ENCODE measurements at regions not wholly inside any gene's neighbourhood (a gene's known extent, or its start where the extent isn't known, plus 50 kb on each side); places are given as distances from the start of the nearest gene placed in this dataset.
"Not testable (repeated sequence)": the region's sequence is repeated elsewhere in the genome, so short reads cannot be mapped to it uniquely, and the experiment has no call there.

DNA sequence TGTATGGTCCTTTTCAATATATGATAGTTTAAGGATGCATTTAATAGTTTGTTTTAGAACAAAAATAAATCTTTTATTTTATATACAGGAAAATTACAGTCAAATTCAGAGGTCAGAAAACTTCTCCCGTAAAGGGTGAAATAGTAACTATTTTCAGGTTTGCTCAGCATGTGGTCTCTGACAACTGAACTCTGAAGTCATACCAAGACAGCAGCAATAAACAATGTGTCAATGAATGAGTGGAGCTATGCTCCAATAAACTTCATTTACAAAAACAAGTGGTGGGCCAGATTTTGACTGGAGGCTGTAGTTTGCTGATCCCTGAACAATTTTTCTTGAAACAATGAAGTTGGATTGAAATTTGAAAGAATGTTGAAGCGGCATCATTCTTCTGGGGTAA is 123.6 kb downstream of the ZNF248 start:
- no peaks in the 10 kb centered on the region for H3K27me3 ChIP-seq (replicated peaks; ENCODE audit: control insufficient read depth, insufficient read depth, low read length)
- no peak overlapping the region for H3K9ac ChIP-seq (ENCODE audit: low read length)
- no peak for DNase-seq (ENCODE audit: low read depth)
- H3K36me3 ChIP-seq (ENCODE audit: control insufficient read depth, insufficient read depth, low read length, severe bottlenecking): no peaks in the 10 kb centered on the region
- no peaks in the 10 kb centered on the region for H3K9me3 ChIP-seq (ENCODE audit: control insufficient read depth, low read length)
- no peak overlapping the region for H3K4me3 ChIP-seq (ENCODE audit: low read length)
- H3K4me1 ChIP-seq (ENCODE audit: control insufficient read depth, insufficient read depth, low read length): peaks cover 18% of the 10 kb centered on the region

DNA sequence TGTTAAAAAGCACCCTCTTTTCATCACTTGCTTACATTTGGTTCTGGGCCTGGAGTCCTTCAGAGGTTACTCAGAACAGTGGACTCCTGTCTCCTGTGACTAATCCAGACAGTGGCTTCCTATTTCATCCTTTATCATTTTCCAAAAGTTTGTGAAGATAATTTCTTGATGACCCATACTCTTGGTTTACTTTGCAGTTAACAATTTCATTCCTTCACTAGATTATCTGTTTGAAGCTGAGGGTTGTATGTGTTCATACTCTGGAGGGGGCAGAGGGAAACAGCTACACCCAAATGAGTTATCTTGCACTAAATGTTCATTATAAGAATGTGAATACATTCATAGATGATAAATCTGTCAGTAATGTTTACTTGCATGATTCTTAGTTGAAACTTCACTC is 124.7 kb downstream of the ZNF248 start:
- H3K27me3 ChIP-seq (replicated peaks; ENCODE audit: control insufficient read depth, insufficient read depth, low read length): no peaks in the 10 kb centered on the region
- H3K4me1 ChIP-seq (ENCODE audit: control insufficient read depth, insufficient read depth, low read length): peaks cover 18% of the 10 kb centered on the region
- DNase-seq (ENCODE audit: low read depth): peak; percentile 0
- H3K9ac ChIP-seq (ENCODE audit: low read length): no peak overlapping the region
- no peak overlapping the region for H3K4me3 ChIP-seq (ENCODE audit: low read length)
- H3K9me3 ChIP-seq (ENCODE audit: control insufficient read depth, low read length): no peaks in the 10 kb centered on the region
- H3K36me3 ChIP-seq (ENCODE audit: control insufficient read depth, insufficient read depth, low read length, severe bottlenecking): no peaks in the 10 kb centered on the region

DNA sequence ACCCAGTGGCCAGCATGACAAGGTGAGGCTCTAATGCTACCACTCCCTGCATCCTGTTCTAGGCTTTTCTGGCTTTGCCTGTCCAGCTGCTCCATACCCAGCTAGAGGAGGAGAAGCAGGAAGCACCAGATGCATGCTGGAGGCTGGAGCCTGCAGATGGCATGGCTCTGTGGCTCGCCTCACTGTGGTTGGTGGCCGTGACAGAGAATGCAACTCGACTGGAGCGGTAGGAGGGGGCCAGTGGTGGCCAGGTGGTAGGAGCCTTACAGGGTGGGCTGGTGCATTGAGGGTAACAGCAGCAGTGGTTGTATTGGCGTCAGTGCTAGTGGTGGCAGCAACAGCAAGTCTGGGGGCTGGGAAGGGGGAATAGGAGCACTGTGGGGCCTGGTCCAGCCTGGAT is 128.6 kb downstream of the ZNF248 start:
- no peaks in the 10 kb centered on the region for H3K27me3 ChIP-seq (replicated peaks; ENCODE audit: control insufficient read depth, insufficient read depth, low read length)
- no peaks in the 10 kb centered on the region for H3K9me3 ChIP-seq (ENCODE audit: control insufficient read depth, low read length)
- no peak for DNase-seq (ENCODE audit: low read depth)
- no peak overlapping the region for H3K4me3 ChIP-seq (ENCODE audit: low read length)
- peaks cover 14% of the 10 kb centered on the region for H3K4me1 ChIP-seq (ENCODE audit: control insufficient read depth, insufficient read depth, low read length)
- H3K9ac ChIP-seq (ENCODE audit: low read length): no peak overlapping the region
- H3K36me3 ChIP-seq (ENCODE audit: control insufficient read depth, insufficient read depth, low read length, severe bottlenecking): no peaks in the 10 kb centered on the region

DNA sequence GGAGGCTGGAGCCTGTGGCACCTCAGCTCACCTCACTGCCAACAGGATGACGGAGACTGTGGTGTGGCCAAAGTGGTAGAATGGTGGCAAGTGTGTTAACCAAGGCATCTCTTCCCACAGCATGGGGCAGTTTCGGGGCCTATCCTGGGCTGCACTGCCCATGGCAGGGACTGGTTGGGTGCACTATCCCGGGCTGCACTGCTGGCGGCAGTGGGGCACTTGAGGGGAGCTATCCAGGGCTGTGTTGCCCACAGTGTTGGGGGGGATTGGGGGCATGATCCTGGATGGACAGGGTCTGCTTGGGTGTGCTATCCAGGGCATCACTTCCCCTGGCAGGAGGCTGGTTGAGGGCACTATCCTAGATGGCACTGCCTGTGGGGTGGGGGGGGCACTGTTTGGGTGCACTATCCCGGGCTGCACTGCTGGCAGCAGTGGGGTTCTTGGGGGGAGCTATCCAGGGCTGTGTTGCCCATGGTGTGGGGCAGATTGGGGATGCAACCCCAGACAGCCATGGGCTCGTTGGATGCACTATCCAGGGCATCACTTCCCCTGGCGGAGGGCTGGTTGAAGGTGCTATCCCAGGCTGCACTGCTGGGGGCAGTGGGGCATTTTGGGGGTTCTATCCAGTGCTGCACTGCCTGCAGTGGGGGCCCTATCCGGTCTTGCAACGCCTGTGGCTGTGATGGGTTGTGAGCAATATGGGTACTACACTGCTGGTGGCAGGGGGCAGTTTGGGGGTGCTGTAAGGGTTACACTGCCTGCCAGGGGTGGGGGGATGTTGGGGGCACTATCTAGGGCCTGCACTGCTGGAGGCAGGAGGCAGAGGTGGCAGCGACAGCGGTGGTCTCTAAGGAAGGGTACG is 129.7 kb downstream of the ZNF248 start:
- DNase-seq (ENCODE audit: low read depth): no peak
- no peaks in the 10 kb centered on the region for H3K27me3 ChIP-seq (replicated peaks; ENCODE audit: control insufficient read depth, insufficient read depth, low read length)
- H3K36me3 ChIP-seq (ENCODE audit: control insufficient read depth, insufficient read depth, low read length, severe bottlenecking): no peaks in the 10 kb centered on the region
- peaks cover 7% of the 10 kb centered on the region for H3K4me1 ChIP-seq (ENCODE audit: control insufficient read depth, insufficient read depth, low read length)
- no peak overlapping the region for H3K4me3 ChIP-seq (ENCODE audit: low read length)
- no peak overlapping the region for H3K9ac ChIP-seq (ENCODE audit: low read length)
- no peaks in the 10 kb centered on the region for H3K9me3 ChIP-seq (ENCODE audit: control insufficient read depth, low read length)

- no peak overlapping the region for H3K9ac ChIP-seq (ENCODE audit: low read length)
- H3K36me3 ChIP-seq (ENCODE audit: control insufficient read depth, insufficient read depth, low read length, severe bottlenecking): no peaks in the 10 kb centered on the region
- H3K4me1 ChIP-seq (ENCODE audit: control insufficient read depth, insufficient read depth, low read length): no peaks in the 10 kb centered on the region
- DNase-seq (ENCODE audit: low read depth): no peak
- no peak overlapping the region for H3K4me3 ChIP-seq (ENCODE audit: low read length)
- no peaks in the 10 kb centered on the region for H3K9me3 ChIP-seq (ENCODE audit: control insufficient read depth, low read length)
- no peaks in the 10 kb centered on the region for H3K27me3 ChIP-seq (replicated peaks; ENCODE audit: control insufficient read depth, insufficient read depth, low read length)
Observed at GRCh38 chr10:37721100-37721499, 136.3 kb downstream of the ZNF248 start.

DNA sequence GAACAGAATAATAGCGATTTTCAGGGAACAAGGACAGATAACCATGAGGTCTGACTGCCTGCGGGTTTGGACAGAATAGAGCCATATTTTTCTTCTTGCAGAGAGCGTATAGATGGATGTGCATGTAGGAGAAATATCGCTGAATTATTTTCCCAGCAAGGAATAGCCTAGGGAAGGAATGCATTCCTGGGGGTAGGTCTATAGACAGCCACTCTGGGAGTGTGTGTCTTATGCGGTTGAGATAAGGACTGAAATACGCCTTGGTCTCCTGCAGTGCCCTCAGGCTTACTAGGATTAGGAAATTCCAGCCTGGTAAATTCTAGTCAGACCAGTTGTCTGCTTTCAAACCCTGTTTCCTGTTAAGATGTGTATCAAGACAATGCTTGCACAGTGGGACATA is 139.3 kb downstream of the ZNF248 start:
- H3K27me3 ChIP-seq (replicated peaks; ENCODE audit: control insufficient read depth, insufficient read depth, low read length); DNase-seq (ENCODE audit: low read depth); H3K36me3 ChIP-seq (ENCODE audit: control insufficient read depth, insufficient read depth, low read length, severe bottlenecking); H3K9ac ChIP-seq (ENCODE audit: low read length); H3K4me3 ChIP-seq (ENCODE audit: low read length); H3K9me3 ChIP-seq (ENCODE audit: control insufficient read depth, low read length); H3K4me1 ChIP-seq (ENCODE audit: control insufficient read depth, insufficient read depth, low read length): not testable (repeated sequence)

- Histone ChIP-seq H3K9ac (ENCODE audit: low read length) (no peak overlapping the region), H3K4me1 (ENCODE audit: control insufficient read depth, insufficient read depth, low read length) (no peaks in the 10 kb centered on the region), H3K9me3 (ENCODE audit: control insufficient read depth, low read length) (no peaks in the 10 kb centered on the region), H3K4me3 (ENCODE audit: low read length) (no peak overlapping the region), H3K27me3 (replicated peaks; ENCODE audit: control insufficient read depth, insufficient read depth, low read length) (no peaks in the 10 kb centered on the region), H3K36me3 (ENCODE audit: control insufficient read depth, insufficient read depth, low read length, severe bottlenecking) (no peaks in the 10 kb centered on the region)
- DNase-seq (ENCODE audit: low read depth): no peak
Observed at GRCh38 chr10:37713642-37714041, 143.8 kb downstream of the ZNF248 start.

- Histone ChIP-seq H3K27me3 (replicated peaks; ENCODE audit: control insufficient read depth, insufficient read depth, low read length) (no peaks in the 10 kb centered on the region), H3K4me3 (ENCODE audit: low read length) (no peak overlapping the region), H3K36me3 (ENCODE audit: control insufficient read depth, insufficient read depth, low read length, severe bottlenecking) (no peaks in the 10 kb centered on the region), H3K9me3 (ENCODE audit: control insufficient read depth, low read length) (no peaks in the 10 kb centered on the region), H3K4me1 (ENCODE audit: control insufficient read depth, insufficient read depth, low read length) (no peaks in the 10 kb centered on the region), H3K9ac (ENCODE audit: low read length) (no peak overlapping the region)
- no peak for DNase-seq (ENCODE audit: low read depth)
Observed at GRCh38 chr10:37713132-37713501, 144.3 kb downstream of the ZNF248 start.

GRCh38 chr10:37712489-37713131 is 144.8 kb downstream of the ZNF248 start:
- H3K4me3 ChIP-seq (ENCODE audit: low read length): no peak overlapping the region
- H3K36me3 ChIP-seq (ENCODE audit: control insufficient read depth, insufficient read depth, low read length, severe bottlenecking): no peaks in the 10 kb centered on the region
- H3K27me3 ChIP-seq (replicated peaks; ENCODE audit: control insufficient read depth, insufficient read depth, low read length): no peaks in the 10 kb centered on the region
- no peaks in the 10 kb centered on the region for H3K4me1 ChIP-seq (ENCODE audit: control insufficient read depth, insufficient read depth, low read length)
- no peak overlapping the region for H3K9ac ChIP-seq (ENCODE audit: low read length)
- no peaks in the 10 kb centered on the region for H3K9me3 ChIP-seq (ENCODE audit: control insufficient read depth, low read length)
- DNase-seq (ENCODE audit: low read depth): no peak

DNA sequence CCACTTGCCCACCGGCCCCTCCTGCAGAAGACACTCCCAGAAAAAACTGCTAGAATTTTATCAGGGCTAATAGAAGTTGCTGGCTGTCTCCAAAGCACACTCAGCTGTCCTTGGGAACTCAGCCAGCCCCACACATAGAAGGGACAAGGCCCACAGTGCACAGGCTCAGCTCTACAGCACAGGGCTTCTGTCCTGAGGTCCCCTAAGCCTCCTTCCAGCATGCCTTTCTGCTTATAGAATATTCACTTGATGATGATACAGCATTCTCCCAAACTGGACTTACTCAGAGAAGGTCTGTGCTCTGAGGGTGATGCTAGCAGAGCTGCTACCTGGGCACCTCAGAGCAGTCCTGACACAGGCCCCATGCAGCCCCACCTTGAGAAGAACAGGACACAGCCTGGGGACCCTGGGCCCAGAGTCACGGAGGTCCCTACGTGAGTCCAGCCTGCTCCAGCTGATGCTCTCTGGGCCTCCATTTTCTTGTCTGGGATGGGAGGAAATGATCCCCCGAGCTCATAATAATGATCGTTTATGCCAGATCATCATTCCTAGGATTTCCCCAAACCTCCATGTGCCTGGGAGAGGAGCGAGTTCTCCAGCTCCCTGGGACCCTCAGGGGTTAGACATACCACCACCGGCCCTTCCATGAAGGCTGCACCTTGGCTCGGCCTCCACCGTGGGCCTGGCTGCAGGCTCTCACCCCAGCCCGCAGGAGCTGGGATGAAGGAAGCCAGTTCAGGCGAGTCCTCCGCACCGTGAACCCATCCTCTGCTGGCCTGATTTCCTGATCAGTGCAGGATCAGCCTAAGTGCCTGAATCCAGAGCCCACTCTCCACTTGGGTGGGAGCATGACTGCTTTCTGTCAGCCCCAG is 145.6 kb downstream of the ZNF248 start:
- Histone ChIP-seq H3K4me1 (ENCODE audit: control insufficient read depth, insufficient read depth, low read length) (no peaks in the 10 kb centered on the region), H3K4me3 (ENCODE audit: low read length) (no peak overlapping the region), H3K9me3 (ENCODE audit: control insufficient read depth, low read length) (no peaks in the 10 kb centered on the region), H3K9ac (ENCODE audit: low read length) (no peak overlapping the region), H3K36me3 (ENCODE audit: control insufficient read depth, insufficient read depth, low read length, severe bottlenecking) (no peaks in the 10 kb centered on the region), H3K27me3 (replicated peaks; ENCODE audit: control insufficient read depth, insufficient read depth, low read length) (no peaks in the 10 kb centered on the region)
- no peak for DNase-seq (ENCODE audit: low read depth)
